ENCODE measurements at regions not wholly inside any gene's neighbourhood (a gene's known extent, or its start where the extent isn't known, plus 50 kb on each side); places are given as distances from the start of the nearest gene placed in this dataset.

DNA sequence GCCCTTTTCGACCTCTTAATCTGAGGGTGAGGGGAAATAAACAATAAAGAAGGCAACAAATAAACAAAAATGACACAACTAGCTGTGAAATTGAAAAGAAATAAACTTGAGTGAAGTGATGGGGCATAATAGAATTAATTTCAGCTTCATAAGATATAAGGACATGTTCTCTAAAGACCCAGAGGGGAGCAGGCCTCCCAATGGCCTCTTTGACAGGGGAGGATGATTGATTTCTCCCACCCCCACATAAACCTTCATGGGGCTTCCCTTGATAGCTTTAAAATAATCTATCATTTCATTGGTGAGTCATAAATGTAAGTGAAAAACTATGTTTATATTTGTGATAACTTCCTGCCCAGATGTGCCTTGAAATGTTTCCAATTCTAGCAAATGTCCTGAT, 226.3 kb upstream of the RAG2 start:
- TF ChIP-seq, protein P1, sequence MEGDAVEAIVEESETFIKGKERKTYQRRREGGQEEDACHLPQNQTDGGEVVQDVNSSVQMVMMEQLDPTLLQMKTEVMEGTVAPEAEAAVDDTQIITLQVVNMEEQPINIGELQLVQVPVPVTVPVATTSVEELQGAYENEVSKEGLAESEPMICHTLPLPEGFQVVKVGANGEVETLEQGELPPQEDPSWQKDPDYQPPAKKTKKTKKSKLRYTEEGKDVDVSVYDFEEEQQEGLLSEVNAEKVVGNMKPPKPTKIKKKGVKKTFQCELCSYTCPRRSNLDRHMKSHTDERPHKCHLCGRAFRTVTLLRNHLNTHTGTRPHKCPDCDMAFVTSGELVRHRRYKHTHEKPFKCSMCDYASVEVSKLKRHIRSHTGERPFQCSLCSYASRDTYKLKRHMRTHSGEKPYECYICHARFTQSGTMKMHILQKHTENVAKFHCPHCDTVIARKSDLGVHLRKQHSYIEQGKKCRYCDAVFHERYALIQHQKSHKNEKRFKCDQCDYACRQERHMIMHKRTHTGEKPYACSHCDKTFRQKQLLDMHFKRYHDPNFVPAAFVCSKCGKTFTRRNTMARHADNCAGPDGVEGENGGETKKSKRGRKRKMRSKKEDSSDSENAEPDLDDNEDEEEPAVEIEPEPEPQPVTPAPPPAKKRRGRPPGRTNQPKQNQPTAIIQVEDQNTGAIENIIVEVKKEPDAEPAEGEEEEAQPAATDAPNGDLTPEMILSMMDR (IDR thresholded peaks at IDR 0.05) = no peak
- TF ChIP-seq POLR2A (IDR thresholded peaks at IDR 0.05) = no peak
